ENCODE measurements at regions not wholly inside any gene's neighbourhood (a gene's known extent, or its start where the extent isn't known, plus 50 kb on each side); places are given as distances from the start of the nearest gene placed in this dataset.

GRCh38 chr4:122328893-122329292 is 49.9 kb upstream of the ADAD1 start:
- Histone ChIP-seq H3K4me3 (no peak overlapping the region), H3K36me3 (no peaks in the 10 kb centered on the region), H3K27ac (no peak overlapping the region), H3K27me3 (no peaks in the 10 kb centered on the region), H3K4me1 (no peaks in the 10 kb centered on the region), H3K9ac (ENCODE audit: low read depth in 2 of 2, low read length in 2 of 2) (no peak overlapping the region), H3K9me3 (no peaks in the 10 kb centered on the region)
- intact Hi-C loops (cut with DNase I): no loop called here
- TF ChIP-seq, protein P1, sequence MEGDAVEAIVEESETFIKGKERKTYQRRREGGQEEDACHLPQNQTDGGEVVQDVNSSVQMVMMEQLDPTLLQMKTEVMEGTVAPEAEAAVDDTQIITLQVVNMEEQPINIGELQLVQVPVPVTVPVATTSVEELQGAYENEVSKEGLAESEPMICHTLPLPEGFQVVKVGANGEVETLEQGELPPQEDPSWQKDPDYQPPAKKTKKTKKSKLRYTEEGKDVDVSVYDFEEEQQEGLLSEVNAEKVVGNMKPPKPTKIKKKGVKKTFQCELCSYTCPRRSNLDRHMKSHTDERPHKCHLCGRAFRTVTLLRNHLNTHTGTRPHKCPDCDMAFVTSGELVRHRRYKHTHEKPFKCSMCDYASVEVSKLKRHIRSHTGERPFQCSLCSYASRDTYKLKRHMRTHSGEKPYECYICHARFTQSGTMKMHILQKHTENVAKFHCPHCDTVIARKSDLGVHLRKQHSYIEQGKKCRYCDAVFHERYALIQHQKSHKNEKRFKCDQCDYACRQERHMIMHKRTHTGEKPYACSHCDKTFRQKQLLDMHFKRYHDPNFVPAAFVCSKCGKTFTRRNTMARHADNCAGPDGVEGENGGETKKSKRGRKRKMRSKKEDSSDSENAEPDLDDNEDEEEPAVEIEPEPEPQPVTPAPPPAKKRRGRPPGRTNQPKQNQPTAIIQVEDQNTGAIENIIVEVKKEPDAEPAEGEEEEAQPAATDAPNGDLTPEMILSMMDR (IDR thresholded peaks at IDR 0.05): no peak
- no peak for DNase-seq

Measured in colonic mucosa (tissue), 4 donors.